HG02870 (cell line): ENCODE measurements at regions not wholly inside any gene's neighbourhood (a gene's known extent, or its start where the extent isn't known, plus 50 kb on each side); places are given as distances from the start of the nearest gene placed in this dataset.
"Not testable (repeated sequence)": the region's sequence is repeated elsewhere in the genome, so short reads cannot be mapped to it uniquely, and the experiment has no call there.

Experiments
- ATAC-seq: cut with Tn5 transposase; IDR thresholded peaks from one replicate; pipeline ENCODE4 v1.9.1; 2021; ENCODE audit warnings: mild to moderate bottlenecking, moderate library complexity; ENCODE audit not compliant: unreplicated experiment

DNA sequence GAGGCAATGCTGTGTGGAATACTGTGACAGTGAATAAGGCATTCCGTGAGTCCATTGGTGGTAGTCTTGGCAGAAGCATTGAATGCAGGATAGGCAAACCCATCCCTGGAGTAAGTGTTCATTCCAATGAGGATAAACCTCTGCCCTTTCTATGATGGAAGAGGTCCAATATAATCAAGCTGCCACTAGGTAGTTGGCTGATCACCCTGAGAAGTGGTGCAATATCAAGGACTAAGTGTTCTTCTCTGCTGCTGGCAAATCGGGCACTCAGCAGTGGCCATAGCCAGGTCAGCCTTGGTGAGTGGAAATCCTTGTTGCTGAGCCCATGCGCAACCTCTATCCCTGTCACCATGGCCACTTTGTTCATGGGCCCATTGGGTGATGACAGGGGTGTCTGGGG, 70.1 kb downstream of the FBXO4 start:
- no peak for ATAC-seq

DNA sequence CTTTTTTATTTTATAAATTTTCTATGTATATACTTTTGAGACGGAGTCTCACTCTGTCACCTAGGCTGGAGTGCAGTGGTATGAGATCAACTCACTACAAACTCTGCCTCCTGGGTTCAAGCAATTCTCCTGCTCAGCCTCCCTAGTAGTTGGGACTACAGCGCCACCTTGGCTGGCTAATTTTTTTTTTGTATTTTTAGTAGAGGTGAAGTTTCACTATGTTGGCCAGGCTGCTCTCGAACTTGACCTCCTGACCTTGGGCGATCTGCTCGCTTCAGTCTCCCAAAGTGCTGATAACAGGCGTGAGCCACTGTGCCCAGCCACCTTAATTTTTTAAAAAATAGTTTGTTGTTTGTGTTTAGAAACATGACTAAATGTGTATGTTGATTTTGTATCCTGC, 76.6 kb downstream of the FBXO4 start:
- ATAC-seq = no peak

DNA sequence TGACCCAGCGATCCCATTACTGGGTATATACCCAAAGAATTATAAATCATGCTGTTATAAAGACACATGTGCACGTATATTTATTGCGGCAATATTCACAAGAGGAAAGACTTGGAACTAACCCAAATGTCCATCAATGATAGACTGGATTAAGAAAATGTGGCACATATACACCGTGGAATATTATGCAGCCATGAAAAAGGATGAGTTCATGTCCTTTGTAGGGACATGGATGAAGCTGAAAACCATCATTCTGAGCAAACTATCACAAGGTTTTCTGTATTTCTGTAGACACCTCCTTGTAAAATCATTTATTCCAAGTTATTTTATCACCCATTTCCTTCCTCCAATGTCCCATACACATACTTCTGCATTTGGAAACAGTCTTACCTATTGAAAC, 78.8 kb downstream of the FBXO4 start:
- ATAC-seq = not testable (repeated sequence)

DNA sequence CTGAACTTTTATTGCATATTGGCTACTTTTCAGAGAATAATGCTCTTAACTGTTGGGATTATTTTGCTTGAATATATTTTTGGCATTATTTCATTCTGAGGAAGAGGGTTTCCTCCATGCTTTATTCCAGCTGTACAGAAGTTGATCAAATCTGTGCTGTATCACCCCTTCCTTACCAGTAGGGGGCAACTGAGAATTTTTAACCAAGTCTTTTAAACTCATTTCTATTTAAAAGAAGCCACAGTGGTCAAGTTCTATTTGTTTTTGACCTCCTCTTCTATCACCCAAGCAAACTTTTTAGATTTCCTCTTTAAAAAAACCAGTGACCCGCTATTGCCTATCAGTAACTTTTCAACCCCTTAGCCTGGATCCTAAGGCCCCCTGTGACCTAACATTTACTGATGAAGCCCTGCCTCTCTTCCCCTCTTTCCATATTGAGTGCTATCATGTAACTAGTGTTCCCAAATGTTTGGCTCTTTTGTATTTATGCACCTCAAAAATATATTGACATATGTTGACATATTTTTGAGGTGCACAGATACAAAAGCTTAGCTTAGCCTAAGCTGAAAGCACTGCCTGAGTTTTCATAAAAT, 80.6 kb downstream of the FBXO4 start:
- peak; percentile 81 for ATAC-seq

DNA sequence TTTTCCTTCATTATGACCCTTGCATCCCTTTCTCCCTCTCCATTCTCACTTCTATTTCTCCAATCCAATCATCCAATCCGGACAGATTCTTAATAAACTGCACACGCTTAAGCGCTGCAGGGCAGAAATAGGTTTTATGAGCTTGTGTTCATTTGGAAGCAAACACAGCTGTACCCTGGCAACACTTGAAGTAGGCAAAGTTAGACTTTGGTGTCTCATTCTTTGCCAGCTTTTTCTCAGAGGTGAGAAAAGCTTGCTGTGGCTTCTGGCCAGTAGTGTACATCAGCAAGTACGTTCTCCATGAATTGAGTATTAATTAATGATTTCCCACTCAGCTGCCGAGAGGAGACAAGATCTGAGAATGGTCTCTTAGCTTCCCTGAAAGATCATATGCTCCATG, 88.5 kb downstream of the FBXO4 start:
- no peak for ATAC-seq

DNA sequence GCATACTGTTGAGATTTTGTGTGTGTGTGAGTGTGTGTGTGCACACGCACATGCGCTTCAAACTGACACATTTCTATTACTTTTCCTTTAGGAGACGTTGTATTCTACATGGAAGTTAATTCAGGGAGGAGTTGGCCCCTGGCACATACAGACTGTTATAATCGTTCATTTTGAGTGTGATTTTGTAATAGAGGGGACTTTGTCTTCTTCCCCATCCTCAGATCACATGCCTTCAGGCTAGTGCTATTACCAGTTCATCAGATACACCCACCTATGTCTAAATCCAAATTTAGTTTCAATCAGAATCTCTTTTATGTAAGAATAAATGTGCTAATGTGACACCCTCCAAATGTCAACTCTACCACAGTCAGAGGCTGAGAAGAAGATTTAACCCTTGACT, 90.2 kb downstream of the FBXO4 start:
- ATAC-seq = no peak

DNA sequence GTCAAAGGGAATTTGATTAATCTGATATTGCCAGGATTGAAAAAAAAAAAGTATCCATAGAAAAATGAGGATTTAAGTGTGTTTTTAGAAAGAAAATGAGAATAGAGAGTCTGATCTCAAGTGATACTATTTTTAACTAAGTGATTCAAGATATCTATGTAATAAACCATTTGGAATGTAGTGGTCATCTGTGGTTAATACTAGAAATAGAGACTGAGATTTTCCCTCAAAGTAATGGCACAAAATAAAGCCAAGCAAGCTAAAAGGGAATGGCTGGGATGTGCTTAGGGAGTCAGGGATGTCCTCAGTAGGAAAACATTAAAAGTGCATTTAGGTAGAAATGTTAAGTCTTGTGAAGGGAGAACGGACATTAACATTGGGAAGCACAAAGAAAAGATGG, 90.6 kb downstream of the FBXO4 start:
- no peak for ATAC-seq

DNA sequence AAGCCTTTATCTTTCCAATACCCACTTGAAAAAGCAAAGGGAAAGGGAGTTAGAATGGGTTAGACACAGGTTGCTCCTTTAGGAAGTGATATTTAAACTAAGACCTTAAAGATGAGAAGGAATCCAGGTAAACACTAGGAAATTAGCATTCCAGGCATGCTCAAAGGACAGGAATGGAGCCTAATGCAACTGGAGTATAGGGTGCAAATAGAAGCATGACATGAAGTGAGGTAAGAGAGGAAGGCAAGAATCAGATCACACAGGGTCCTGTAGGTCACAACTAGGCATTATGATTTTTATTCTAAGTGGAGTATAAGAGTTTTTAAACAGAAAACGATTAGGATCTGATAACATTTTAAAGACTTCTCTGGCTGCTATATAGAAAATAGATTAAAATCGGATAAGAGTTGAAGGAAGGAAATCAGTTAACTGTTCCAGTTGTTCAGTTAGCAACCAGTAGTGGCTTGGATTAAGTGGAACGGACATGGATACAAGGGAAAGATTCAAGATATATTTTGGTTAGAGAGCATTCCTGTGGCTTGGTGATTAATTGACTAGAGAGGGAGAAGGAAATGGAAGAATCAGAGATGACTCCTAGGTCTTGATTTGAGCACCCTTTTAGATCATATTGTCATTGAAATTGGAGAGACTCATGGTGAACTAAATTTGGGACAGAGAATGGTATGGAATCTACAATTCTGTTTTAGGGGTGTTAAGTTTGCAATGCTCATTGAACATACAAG, 95.9 kb downstream of the FBXO4 start:
- no peak for ATAC-seq

DNA sequence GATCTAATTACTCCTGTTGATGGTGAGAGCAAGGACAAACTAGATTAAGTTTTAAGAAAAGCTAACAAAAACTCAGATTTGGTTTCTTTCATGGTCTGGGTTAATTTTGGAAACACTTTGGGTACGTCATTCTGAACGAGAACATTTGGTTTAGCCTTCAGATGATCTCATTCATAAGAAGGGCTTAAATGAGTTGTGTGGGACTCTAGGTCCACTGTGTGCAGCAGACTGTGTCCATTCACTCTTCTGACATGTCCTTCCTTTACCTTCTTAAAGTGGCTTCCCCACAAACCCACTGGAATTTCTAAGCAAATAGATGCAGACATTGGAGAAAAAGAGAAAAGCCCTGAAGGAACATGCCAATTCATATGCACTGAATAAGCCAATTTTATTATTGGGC, 96.8 kb downstream of the FBXO4 start:
- peak; percentile 78 for ATAC-seq

DNA sequence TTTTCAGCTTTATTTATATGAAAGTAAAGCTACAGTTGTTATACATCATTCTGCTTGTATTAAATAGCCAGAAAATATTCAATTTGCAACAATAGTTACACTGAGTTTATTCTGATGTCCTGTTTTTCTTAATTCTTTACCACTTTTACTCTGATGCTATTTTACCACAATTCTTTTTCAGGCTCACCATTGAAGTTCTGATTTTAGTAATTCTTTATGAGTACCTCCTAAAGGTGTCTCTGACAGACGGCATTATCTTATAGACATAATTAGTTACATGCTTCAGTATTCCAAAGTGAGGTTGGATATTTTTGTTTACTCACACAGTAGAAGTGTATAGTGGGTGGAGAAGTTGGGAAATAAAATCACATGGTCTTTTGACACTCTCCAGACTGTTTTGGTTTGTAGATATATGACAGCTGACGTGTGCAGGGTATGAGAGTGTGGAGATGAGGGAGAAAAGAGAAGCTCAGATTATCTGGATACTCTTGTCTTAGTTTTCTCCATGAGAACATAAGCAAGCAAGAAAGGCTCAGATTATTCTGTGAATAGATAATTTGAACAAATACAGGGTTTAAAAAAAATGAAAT, 97.4 kb downstream of the FBXO4 start:
- ATAC-seq = no peak

DNA sequence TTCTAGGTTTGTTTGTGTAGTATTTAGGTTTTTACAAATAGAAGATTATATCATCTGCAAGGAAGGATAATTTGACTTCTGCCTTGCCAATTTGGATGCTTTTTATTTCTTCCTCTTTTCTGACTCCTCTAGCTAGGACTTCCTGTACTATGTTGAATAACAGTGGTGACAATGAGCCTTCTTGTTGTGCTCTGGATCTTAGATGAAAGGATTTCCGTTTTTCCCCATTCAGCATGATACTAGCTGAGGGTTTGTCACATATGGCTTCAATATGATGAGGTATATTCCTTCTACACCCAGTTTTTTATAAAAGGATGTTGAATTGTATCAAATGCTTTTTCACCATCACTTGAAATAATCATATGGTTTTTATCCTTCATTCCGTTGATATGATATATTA, 101.4 kb downstream of the FBXO4 start:
- ATAC-seq = no peak

DNA sequence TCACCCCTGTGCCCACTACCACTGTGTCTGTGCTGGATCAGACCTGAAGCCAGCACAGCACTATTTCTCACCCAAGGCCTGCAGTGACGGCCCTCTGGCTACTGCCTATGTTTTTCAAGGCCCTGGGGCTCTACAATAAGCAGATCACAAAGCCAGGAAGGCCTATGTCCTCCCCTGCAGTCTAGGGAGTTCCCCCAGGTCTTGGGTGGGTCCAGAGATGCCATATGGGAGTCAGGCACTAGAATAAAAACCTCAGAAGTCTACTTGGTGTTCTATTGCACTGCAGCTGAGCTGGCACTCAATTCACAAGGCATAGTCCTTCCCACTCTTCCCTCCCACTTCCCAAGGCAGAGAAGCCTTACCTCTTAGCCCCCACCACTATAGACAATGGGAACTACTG, 107.1 kb downstream of the FBXO4 start:
- no peak for ATAC-seq

DNA sequence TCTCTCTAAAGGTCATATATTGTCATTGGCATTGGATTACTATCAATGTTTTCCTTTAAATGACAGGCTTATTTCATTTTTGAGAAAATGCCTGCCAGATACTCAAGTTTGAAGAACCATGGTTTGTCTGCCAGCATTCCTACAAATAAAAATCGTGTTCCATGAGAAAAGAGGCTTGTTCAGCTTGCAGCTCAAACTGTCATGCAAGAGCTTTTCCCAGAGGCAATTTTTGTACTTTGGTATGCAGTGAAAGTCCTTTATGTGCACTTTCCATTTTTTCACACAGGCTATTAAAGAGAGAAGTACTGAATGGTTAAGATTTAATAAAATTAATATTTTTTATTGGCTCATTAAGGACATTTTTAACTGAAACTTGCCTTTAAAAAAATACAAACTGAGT, 110.4 kb downstream of the FBXO4 start:
- no peak for ATAC-seq

DNA sequence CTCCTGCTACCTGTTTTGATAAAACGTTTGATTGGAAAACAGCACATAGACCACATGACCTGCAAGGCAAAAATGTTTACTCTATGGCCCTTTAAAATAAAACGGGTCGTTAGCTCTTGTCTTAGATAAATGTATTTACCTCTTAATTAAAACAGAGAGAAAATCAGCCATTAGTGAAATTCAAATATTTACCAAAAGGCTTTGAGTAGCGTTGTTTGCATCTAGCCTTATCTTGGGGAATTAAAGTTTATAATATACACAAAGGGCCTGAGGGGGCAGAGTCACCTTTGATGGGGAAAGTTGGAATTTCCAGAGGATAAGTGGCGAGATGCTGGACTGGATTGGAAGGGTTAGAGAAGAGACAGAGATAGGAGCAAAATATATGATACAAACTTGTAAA, 111.3 kb downstream of the FBXO4 start:
- ATAC-seq = no peak

DNA sequence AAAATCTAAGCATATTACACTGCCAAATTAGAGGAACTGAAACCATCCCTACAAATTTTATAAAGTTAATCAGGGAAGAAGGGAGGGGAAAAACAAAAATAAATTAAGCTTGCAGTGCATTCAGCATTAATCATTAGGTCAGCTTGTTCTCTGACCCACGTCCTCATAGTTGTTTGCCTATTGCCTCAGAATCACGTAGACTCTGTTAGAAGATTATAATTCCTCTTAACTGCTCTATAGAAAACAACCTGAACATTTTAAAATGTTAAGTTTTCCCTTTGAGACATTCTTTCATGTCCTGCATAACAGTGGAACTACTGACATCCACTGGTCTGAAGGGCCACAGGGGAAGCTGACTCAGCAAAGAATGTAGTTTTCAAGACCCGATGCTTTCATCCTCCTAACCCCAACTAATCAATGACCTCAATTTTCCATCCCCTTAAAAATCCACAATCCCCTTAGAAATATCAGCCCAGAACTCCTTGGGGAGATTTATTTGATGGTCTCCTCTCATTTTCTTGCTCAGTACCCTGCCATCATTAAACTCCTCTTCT, 112.4 kb downstream of the FBXO4 start:
- ATAC-seq = no peak

DNA sequence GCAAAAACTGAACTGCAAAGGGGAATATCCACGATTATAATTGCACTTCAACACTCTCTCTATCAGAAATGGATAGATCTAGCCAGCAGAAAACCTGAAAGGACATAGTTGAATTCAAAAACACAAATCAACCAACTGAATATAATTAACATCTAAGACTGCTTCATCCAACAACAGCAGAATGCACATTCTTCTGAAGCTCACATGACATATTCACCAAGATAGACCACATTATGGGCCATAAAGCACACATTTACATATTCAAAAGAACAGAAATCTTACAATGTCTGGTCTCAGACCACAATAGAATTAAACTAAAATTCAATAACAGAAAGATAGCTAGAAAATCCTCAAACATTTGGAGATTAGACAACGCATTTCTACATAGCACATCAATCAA, 118.3 kb downstream of the FBXO4 start:
- ATAC-seq = no peak

DNA sequence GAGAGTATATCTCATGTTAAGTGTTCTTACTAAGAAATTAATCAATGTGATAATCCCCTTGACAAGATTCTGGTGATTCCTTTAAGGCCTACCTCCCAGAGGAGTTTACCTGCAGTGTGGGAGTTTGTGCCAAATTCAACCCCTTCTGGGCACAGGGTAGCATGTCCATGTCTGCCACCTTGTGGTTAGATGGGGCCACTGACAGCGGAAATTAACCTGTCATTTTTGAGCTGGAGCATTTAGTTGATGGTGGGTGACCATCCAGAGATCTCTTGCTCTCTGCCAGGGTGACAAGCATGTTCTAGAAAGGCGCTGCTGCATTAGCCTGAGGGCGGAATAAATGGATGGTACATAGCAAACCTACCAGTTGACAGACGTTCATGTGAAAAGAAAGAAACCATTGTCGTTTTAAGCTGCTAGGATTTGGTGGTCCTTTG, 132.2 kb downstream of the FBXO4 start:
- ATAC-seq = peak; percentile 90

DNA sequence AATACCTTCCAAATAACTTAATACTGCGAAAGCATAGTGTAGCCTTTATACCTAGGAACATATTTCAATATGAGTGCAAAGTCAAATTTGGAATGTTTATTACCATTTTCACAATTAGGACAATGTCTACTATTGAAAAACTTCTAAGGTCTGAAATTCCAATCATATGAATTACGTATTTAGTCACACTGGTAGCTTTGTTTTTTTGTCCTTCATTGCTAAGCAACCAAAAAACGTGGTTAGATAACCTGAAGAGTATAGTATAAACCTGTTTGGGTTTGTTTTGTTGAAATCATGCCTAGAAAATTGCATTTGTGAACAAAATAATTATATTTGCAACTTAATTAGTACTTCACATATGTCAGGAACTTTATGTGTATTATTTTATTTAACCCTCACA, 134.2 kb downstream of the FBXO4 start:
- no peak for ATAC-seq

DNA sequence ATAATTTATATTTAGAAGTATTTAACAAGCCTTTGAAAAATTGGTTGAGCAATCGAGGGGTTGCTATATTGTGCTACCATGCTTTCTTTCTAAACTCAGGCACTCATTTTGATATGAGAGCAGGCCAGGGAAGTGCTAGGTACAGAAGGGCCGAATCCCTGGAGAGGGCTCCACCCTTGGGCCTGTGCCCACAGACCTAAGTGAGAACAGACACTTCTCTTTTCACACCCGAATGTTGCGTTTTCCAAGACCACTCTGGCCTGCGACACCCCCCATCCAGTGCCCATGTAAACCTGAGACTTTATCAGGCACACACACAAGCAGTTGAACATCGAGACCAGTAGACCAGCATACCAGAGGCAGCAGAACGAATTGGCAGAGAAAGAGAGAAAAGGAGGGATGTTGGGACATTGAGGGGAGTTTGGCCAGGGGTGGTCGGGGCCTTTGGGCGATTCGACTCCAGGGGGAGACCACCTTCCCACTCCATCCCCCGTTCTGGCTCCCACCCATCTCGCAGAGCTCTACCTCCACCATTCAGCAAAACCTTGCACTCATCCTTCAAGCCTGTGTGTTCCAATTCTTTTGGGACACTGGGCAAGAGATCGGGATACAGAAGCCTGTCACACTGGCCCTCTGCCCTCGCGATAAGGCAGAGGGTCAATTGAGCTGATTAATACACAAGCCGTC, 134.8 kb downstream of the FBXO4 start:
- ATAC-seq = no peak

DNA sequence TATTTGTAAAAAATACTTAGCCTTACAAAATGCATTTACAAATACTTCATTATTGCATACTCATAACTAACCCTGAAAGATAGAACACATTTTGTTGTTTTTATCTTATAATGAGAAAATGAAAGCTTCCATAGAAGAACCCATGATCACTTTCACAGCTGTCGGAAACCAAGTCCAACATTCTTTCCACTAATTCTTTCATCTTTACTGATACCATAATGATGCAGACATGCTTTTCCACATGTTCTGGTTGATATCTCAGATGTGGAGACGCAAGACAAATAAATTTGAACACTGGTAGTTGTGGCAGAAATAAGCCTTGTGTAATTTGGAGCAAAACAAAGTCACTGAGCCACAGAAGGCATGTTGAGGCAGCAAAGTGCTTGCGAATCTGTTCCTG, 136.0 kb downstream of the FBXO4 start:
- ATAC-seq = no peak

DNA sequence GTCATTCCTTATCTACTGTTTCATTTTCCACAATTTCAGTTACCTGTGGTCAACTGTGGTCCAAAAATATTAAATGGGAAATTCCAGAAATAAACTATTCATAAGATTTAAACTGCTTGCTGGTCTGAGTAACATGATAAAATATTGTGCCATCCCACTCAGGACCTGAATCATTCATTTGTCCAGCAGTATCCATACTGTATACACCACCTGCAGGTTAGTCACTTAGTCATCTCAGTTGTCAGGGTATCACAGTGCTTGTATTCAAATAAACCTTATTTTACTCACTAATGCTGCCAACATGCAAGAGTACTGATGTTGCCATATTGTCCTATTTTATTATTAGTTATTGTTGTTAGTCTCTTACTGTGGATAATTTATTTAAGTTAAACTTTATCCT, 139.7 kb downstream of the FBXO4 start:
- no peak for ATAC-seq

DNA sequence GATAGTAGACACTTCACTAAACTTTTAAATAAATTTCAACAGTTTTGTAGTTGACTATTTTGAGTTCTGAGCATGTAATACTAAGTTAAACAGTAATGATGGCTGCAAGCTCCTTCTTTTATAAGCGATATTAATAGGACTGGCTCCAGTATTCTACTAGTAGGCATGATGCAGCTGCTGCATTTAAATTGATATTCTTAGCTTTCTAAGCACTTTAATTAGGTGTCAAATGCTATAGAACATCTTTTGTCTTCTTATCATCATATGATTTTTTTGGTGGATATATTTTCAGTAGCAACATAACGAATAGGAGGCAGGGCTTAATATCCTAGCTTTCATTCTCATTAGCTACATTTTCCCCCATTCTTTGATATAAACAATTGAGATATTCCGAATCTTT, 141.1 kb downstream of the FBXO4 start:
- ATAC-seq = no peak
